ENCODE measurements at regions not wholly inside any gene's neighbourhood (a gene's known extent, or its start where the extent isn't known, plus 50 kb on each side); places are given as distances from the start of the nearest gene placed in this dataset.

DNA sequence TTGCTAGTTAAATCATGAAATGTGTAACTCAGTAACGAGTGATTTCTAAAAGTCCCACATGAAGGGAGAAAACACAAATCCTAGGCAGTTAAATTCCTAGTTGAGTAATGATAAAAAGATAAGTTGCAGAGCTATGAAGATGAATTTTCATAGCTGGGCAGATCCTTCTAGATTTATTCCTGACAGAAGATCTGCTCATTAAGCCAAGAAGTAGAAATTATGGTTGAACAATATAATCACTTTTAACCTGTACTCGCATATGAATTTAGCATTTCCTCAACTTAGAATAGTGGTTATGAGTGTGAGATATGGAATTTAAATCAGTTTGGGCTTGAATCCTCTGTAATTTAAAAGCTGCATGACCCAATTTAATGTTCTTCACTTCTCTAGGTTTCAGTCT is 359.2 kb upstream of the HSF2 start:
- no peaks in the 10 kb centered on the region for H3K36me3 ChIP-seq
- intact Hi-C loops (cut with DNase I), result loop anchor here (5.0 kb wide), 1 partner anchor 142 kb away; no protein-coding TSS in a partner anchor
- H3K4me1 ChIP-seq, result peaks cover 10 to 46% (median 36%) of the 10 kb centered on the region in 4 donors
- DNase-seq (ENCODE audit: extremely low spot score), result no peak
- peak overlapping the region; percentile 1 to 74 (median 42) for H3K27ac ChIP-seq (replicated peaks in 1 of 4)
- H3K9me3 ChIP-seq, result no peaks in the 10 kb centered on the region
- TF ChIP-seq POLR2AphosphoS5 (IDR thresholded peaks at IDR 0.05) (no peak), POLR2A (IDR thresholded peaks at IDR 0.05; ENCODE audit: low read depth) (no peak), EP300 (IDR thresholded peaks at IDR 0.05) (no peak)
- TF ChIP-seq, protein P1, sequence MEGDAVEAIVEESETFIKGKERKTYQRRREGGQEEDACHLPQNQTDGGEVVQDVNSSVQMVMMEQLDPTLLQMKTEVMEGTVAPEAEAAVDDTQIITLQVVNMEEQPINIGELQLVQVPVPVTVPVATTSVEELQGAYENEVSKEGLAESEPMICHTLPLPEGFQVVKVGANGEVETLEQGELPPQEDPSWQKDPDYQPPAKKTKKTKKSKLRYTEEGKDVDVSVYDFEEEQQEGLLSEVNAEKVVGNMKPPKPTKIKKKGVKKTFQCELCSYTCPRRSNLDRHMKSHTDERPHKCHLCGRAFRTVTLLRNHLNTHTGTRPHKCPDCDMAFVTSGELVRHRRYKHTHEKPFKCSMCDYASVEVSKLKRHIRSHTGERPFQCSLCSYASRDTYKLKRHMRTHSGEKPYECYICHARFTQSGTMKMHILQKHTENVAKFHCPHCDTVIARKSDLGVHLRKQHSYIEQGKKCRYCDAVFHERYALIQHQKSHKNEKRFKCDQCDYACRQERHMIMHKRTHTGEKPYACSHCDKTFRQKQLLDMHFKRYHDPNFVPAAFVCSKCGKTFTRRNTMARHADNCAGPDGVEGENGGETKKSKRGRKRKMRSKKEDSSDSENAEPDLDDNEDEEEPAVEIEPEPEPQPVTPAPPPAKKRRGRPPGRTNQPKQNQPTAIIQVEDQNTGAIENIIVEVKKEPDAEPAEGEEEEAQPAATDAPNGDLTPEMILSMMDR (IDR thresholded peaks at IDR 0.05), result no peak
- H3K4me3 ChIP-seq, result no peak overlapping the region
- WGBS, result 63% methylated on average over 2 of the region's 2 CpGs
- no peaks in the 10 kb centered on the region for H3K27me3 ChIP-seq

DNA sequence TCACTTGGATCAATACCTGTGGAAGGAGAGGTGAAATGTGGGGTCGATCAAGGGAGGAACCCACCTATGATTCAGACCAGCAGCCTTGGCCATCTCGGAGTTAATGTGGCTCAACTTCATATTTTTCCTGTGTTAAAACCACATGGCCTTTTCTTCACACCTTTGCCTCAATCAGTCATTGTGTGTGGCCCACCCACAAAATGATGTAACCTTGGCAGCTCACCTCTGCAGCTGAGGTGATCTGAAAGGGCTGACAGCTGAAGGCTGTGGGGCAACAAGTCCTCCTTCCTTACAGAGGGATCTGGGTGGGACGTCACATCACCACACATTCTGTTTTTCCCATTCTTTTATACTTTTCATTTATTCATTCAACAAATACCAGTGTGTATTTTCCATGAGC is 357.1 kb upstream of the HSF2 start:
- DNase-seq (ENCODE audit: extremely low spot score), result no peak
- intact Hi-C loops (cut with DNase I), result loop anchor here (5.0 kb wide), 1 partner anchor 140 kb away; no protein-coding TSS in a partner anchor
- H3K27ac ChIP-seq (replicated peaks in 1 of 4), result peak overlapping the region; percentile 72 to 77 (median 74)
- TF ChIP-seq POLR2AphosphoS5 (IDR thresholded peaks at IDR 0.05) (no peak), POLR2A (IDR thresholded peaks at IDR 0.05; ENCODE audit: low read depth) (no peak)
- TF ChIP-seq, protein P1 (IDR thresholded peaks at IDR 0.05), result no peak
- WGBS, result 86% methylated on average over 3 of the region's 3 CpGs
- H3K4me3 ChIP-seq, result no peak overlapping the region
- no peaks in the 10 kb centered on the region for H3K9me3 ChIP-seq
- peaks cover 10 to 46% (median 36%) of the 10 kb centered on the region in 4 donors for H3K4me1 ChIP-seq
- no peaks in the 10 kb centered on the region for H3K36me3 ChIP-seq
- H3K27me3 ChIP-seq, result no peaks in the 10 kb centered on the region

DNA sequence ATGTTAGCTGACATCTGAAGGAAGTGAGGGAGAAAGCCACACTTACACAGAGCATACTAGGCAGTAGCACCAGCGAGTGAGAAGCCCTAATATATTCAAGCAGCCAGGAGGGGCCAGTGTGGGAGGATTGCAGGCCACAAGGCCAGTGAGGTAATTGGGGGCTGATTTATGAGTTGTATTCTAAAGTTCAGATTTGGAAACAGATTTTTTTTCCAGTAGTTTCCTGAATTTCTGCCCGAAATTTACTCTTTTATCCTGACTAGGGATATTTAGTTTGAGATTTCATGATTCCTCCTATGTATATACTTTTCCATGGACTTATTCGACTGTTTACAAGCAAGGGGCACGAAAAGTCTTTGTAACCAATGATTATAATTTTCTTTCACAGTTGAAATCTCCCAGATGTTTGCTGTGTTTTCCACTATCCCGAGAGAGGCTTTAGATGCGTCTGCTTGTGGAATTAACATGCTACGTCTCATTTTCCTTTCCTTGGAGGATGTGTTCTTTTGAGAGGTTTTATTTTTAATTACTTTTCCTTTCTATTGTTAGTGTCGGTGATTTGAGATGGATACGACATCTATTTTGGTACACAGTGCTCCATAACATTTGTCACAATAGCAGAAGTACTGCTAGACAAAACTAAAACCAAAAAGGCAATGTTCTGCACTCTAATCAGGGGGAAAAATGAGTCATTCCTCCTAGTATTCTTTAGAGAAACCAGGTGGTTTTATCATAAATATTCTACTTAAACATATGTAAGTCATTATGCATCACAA is 356.3 kb upstream of the HSF2 start:
- intact Hi-C loops (cut with DNase I), result loop anchor here (5.0 kb wide), 1 partner anchor 139 kb away; no protein-coding TSS in a partner anchor
- Histone ChIP-seq H3K27ac (replicated peaks in 1 of 4) (peak overlapping the region; percentile 72 to 77 (median 74)), H3K4me1 (peaks cover 10 to 48% (median 36%) of the 10 kb centered on the region in 4 donors), H3K9me3 (no peaks in the 10 kb centered on the region), H3K36me3 (no peaks in the 10 kb centered on the region), H3K27me3 (no peaks in the 10 kb centered on the region), H3K4me3 (peak overlapping the region in 1 of 4 donors; percentile 0)
- 36% methylated on average over 9 of the region's 9 CpGs for WGBS
- TF ChIP-seq, protein P1 (IDR thresholded peaks at IDR 0.05), result no peak
- DNase-seq (ENCODE audit: extremely low spot score), result no peak

DNA sequence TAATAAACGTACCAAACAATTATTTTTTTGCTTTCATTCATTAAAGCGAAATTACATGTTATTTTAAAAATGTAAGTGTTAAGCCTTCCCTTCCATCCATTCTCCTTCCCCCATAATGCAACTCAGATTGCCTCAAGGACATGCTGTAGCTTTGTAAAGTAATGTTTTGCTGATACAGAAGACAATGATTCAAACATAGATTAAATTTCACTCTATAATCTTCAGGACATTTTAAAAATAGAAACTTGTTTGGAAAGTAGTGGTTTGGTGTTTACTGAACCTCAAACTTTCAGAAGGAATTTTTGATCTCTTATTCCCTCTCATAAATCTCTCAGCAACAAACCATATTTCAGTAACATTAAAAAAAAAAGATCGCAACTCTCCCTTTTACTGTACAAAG is 350.9 kb upstream of the HSF2 start:
- peak overlapping the region; percentile 65 to 74 (median 66) for H3K27ac ChIP-seq (replicated peaks in 1 of 4)
- no peaks in the 10 kb centered on the region for H3K9me3 ChIP-seq
- peaks cover 6 to 42% (median 31%) of the 10 kb centered on the region in 4 donors for H3K4me1 ChIP-seq
- DNase-seq (ENCODE audit: extremely low spot score), result no peak
- TF ChIP-seq POLR2AphosphoS5 (IDR thresholded peaks at IDR 0.05) (no peak), EP300 (IDR thresholded peaks at IDR 0.05) (no peak), POLR2A (IDR thresholded peaks at IDR 0.05; ENCODE audit: low read depth) (no peak)
- TF ChIP-seq, protein P1 (IDR thresholded peaks at IDR 0.05), result no peak
- peak overlapping the region in 3 of 4 donors; percentile 22 to 36 (median 25) for H3K4me3 ChIP-seq
- 51% methylated on average over 3 of the region's 3 CpGs for WGBS
- H3K36me3 ChIP-seq, result no peaks in the 10 kb centered on the region
- intact Hi-C loops (cut with DNase I), result no loop called here
- no peaks in the 10 kb centered on the region for H3K27me3 ChIP-seq
